Left ventricle myocardium inferior (tissue), 1 donor: ENCODE measurements at regions not wholly inside any gene's neighbourhood (a gene's known extent, or its start where the extent isn't known, plus 50 kb on each side); places are given as distances from the start of the nearest gene placed in this dataset.
"Not testable (repeated sequence)": the region's sequence is repeated elsewhere in the genome, so short reads cannot be mapped to it uniquely, and the experiment has no call there.

Experiments used
- DNase-seq: peaks from one replicate; pipeline ENCODE4 v3.0.0-alpha.2; 2020
- H3K27ac ChIP-seq: fragments of 200-600 bp; replicated peaks from 2 replicates; pipeline ENCODE4 v1.8.0; 2021
- H3K27me3 ChIP-seq: fragments of 200-600 bp; 2 replicates; pipeline ENCODE4 v1.8.0; 2021; ENCODE audit warnings: low read depth
- H3K36me3 ChIP-seq: fragments of 200-600 bp; 2 replicates; pipeline ENCODE4 v1.8.0; 2021
- H3K4me1 ChIP-seq: fragments of 200-600 bp; 2 replicates; pipeline ENCODE4 v1.8.0; 2021
- H3K4me3 ChIP-seq: fragments of 200-600 bp; 2 replicates; pipeline ENCODE4 v1.8.0; 2021; ENCODE audit warnings: mild to moderate bottlenecking, moderate library complexity
- H3K9me3 ChIP-seq: fragments of 200-600 bp; replicated peaks from 2 replicates; pipeline ENCODE4 v1.8.0; 2021
- CTCF ChIP-seq: fragments of 200-600 bp; IDR thresholded peaks from 2 replicates; pipeline ENCODE4 v1.8.0; 2021; ENCODE audit warnings: antibody characterized with exemption, mild to moderate bottlenecking, borderline replicate concordance
- intact Hi-C: fragments of 100-400 bp; cut with micrococcal nuclease; formaldehyde crosslinking; loops from one replicate; pipeline ENCODE4 v1.11.0; 2022
- donor health status: DM: no; HTN: yes; CAD: no; lungs with severe emphysema.

DNA sequence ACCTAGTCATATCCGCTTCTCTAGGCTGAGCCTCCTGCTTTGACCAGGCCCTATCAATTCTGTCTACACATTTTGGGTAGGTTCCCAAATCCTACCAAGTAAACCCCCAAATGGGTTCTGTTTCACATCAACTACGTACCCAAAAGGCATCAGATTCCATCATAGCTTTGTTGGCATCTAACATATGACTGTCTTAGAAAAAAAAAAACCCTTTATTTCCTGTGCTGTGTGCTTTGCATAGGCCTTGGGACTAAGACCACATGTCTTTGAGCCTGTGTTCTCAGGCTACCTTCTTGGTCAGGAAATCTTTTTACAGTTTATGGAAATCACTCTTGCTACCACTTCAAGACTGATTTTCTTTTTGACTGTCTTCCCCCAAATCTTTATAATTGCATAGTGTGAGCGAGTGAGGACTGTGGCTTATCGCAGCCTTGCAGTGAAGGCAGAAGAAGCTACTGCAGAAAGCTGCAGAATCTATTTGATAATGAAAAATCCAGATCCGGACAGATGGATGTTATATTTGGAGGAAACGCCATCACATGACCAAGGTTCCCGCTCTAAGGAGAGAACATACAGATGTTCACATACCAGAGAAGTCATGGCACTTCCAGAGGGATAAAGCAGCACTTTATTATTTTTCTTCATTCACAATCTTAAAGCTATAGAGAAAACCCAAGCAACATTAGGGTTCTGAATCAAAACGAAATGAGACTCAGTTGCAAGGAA lies 111.2 kb downstream of the EOMES start:
- Histone ChIP-seq H3K4me3 (no peak overlapping the region), H3K27ac (no peak overlapping the region), H3K27me3 (no peaks in the 10 kb centered on the region), H3K9me3 (peaks cover 28% of the 10 kb centered on the region), H3K4me1 (no peaks in the 10 kb centered on the region), H3K36me3 (no peaks in the 10 kb centered on the region)
- intact Hi-C loops, result no loop called here
- TF ChIP-seq CTCF, result no peak
- no peak for DNase-seq

- H3K4me1 ChIP-seq, result no peaks in the 10 kb centered on the region
- no peak for TF ChIP-seq CTCF
These were observed 114.8 kb downstream of the EOMES start for GRCh38 chr3:27607370-27607769.

GRCh38 chr3:27606537-27606936 lies 115.6 kb downstream of the EOMES start:
- H3K27me3 ChIP-seq, result no peaks in the 10 kb centered on the region
- no peaks in the 10 kb centered on the region for H3K9me3 ChIP-seq
- H3K36me3 ChIP-seq, result no peaks in the 10 kb centered on the region
- DNase-seq, result no peak
- H3K4me3 ChIP-seq, result no peak overlapping the region
- no peaks in the 10 kb centered on the region for H3K4me1 ChIP-seq
- intact Hi-C loops, result no loop called here
- no peak overlapping the region for H3K27ac ChIP-seq
- TF ChIP-seq CTCF, result no peak

More at GRCh38 chr3:27607370-27607769, 114.8 kb downstream of the EOMES start:
- no peaks in the 10 kb centered on the region for H3K27me3 ChIP-seq
- DNase-seq, result no peak
- no peak overlapping the region for H3K27ac ChIP-seq
- H3K9me3 ChIP-seq, result no peaks in the 10 kb centered on the region
- H3K36me3 ChIP-seq, result no peaks in the 10 kb centered on the region
- no peak overlapping the region for H3K4me3 ChIP-seq
- intact Hi-C loops, result no loop called here

GRCh38 chr3:27601311-27601710 lies 117.1 kb upstream of the SLC4A7 start:
- H3K4me1 ChIP-seq, H3K27ac ChIP-seq, H3K9me3 ChIP-seq, H3K27me3 ChIP-seq, DNase-seq, H3K4me3 ChIP-seq, intact Hi-C loops, H3K36me3 ChIP-seq: not testable (repeated sequence)

GRCh38 chr3:27599741-27600140 lies 115.6 kb upstream of the SLC4A7 start:
- H3K9me3 ChIP-seq, H3K4me3 ChIP-seq, intact Hi-C loops, DNase-seq, H3K27ac ChIP-seq, H3K4me1 ChIP-seq, H3K36me3 ChIP-seq, H3K27me3 ChIP-seq: not testable (repeated sequence)

DNA sequence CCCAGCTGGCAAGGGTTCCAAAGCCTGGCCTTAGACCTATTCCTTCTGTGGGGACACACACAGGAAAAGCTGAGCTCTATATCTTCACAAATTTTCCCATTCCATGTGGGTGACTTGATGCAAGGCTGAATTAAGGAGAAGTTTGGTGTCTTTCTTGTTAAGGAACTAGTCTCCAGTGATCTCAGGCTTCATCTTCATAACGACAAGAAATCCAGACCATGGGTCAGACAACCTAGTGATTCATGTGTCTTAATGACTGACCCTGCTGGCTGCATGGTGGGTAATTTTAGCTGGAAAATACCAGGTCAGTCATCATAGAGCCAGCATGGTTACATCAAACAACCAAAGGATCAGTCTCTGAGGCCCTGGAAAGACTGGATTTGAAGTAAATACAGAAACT lies 112.7 kb upstream of the SLC4A7 start:
- H3K27ac ChIP-seq, result no peak overlapping the region
- no peaks in the 10 kb centered on the region for H3K36me3 ChIP-seq
- DNase-seq, result no peak
- no peak overlapping the region for H3K4me3 ChIP-seq
- no peaks in the 10 kb centered on the region for H3K27me3 ChIP-seq
- peaks cover 6% of the 10 kb centered on the region for H3K9me3 ChIP-seq
- peaks cover 15% of the 10 kb centered on the region for H3K4me1 ChIP-seq
- TF ChIP-seq CTCF, result no peak
- intact Hi-C loops, result no loop called here
